ENCODE measurements at regions not wholly inside any gene's neighbourhood (a gene's known extent, or its start where the extent isn't known, plus 50 kb on each side); places are given as distances from the start of the nearest gene placed in this dataset.

DNA sequence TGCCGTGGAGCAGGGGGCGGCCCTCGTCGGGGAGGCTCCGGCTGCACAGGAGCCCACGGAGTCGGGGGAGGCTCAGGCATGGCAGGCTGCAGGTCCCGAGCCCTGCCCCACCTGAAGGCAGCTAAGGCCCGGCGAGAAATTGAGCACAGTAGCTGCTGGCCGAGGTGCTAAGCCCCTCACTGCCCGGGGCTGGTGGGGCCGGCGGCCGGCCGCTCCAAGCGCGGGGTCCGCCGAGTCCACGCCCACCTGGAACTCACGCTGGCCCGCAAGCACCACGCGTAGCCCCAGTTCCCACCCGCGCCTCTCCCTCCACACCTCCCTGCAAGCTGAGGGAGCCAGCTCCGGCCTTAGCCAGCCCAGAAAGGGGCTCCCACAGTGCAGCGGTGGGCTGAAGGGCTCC lies 589.4 kb downstream of the PPP4R3C start:
- TF ChIP-seq, protein P1, sequence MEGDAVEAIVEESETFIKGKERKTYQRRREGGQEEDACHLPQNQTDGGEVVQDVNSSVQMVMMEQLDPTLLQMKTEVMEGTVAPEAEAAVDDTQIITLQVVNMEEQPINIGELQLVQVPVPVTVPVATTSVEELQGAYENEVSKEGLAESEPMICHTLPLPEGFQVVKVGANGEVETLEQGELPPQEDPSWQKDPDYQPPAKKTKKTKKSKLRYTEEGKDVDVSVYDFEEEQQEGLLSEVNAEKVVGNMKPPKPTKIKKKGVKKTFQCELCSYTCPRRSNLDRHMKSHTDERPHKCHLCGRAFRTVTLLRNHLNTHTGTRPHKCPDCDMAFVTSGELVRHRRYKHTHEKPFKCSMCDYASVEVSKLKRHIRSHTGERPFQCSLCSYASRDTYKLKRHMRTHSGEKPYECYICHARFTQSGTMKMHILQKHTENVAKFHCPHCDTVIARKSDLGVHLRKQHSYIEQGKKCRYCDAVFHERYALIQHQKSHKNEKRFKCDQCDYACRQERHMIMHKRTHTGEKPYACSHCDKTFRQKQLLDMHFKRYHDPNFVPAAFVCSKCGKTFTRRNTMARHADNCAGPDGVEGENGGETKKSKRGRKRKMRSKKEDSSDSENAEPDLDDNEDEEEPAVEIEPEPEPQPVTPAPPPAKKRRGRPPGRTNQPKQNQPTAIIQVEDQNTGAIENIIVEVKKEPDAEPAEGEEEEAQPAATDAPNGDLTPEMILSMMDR (IDR thresholded peaks at IDR 0.05) = no peak
- Mint-ChIP-seq H3K9me3 (ENCODE audit: unreplicated experiment) (peaks cover 4% of the 10 kb centered on the region), H3K36me3 (ENCODE audit: unreplicated experiment) (no peaks in the 10 kb centered on the region), H3K4me1 (ENCODE audit: unreplicated experiment) (no peaks in the 10 kb centered on the region), H3K27me3 (ENCODE audit: unreplicated experiment) (no peaks in the 10 kb centered on the region), H3K4me3 (ENCODE audit: unreplicated experiment) (no peak overlapping the region), H3K27ac (ENCODE audit: unreplicated experiment) (no peak overlapping the region)
- DNase-seq (ENCODE audit: extremely low spot score, unreplicated experiment) = no peak

DNA sequence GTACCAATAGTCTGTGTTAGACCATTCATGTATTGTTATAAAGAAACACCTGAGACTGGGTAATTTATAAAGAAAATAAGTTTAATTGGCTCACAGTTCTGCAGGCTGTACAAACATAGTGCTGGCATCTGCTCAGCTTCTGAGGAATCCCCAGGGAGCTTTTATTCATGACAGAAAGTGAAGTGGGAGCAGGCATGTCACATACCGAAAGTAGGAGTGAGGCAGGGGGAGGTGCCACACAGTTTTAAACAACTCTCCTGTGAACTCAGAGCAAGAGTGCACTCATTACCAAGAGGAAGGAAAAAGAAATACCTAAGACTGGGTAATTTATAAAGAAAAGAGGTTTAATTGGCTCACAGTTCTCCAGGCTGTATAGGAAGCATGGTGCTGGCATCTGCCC lies 591.2 kb downstream of the PPP4R3C start:
- Mint-ChIP-seq H3K9me3 (ENCODE audit: unreplicated experiment) (peaks cover 4% of the 10 kb centered on the region), H3K4me1 (ENCODE audit: unreplicated experiment) (no peaks in the 10 kb centered on the region), H3K27me3 (ENCODE audit: unreplicated experiment) (no peaks in the 10 kb centered on the region), H3K27ac (ENCODE audit: unreplicated experiment) (no peak overlapping the region), H3K4me3 (ENCODE audit: unreplicated experiment) (no peak overlapping the region), H3K36me3 (ENCODE audit: unreplicated experiment) (no peaks in the 10 kb centered on the region)
- DNase-seq (ENCODE audit: extremely low spot score, unreplicated experiment) = no peak
- TF ChIP-seq, protein P1 (IDR thresholded peaks at IDR 0.05) = no peak

DNA sequence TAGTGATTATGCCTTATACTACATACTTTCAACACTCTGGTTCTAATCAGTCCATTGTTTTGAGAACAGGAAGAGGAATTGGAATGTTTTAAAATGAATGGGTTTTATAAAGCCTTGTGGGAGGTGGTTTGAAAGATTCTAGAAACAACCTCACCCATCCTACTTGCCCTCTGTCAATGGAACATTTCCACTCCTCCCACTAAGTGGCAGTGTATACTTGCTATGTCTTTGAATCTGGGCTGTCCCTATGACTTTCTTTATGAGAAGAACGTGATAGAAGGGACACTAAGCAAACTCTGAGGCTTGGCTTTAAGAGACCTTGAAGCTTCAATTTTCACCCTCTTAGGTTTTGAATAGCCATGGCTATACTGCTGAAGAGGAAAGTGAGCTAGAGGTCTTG lies 611.2 kb downstream of the PPP4R3C start:
- DNase-seq (ENCODE audit: extremely low spot score, unreplicated experiment) = no peak
- H3K27me3 Mint-ChIP-seq (ENCODE audit: unreplicated experiment) = no peaks in the 10 kb centered on the region
- no peak overlapping the region for H3K4me3 Mint-ChIP-seq (ENCODE audit: unreplicated experiment)
- H3K4me1 Mint-ChIP-seq (ENCODE audit: unreplicated experiment) = no peaks in the 10 kb centered on the region
- H3K36me3 Mint-ChIP-seq (ENCODE audit: unreplicated experiment) = no peaks in the 10 kb centered on the region
- no peak overlapping the region for H3K27ac Mint-ChIP-seq (ENCODE audit: unreplicated experiment)
- TF ChIP-seq, protein P1 (IDR thresholded peaks at IDR 0.05) = peak; percentile 19
- no peaks in the 10 kb centered on the region for H3K9me3 Mint-ChIP-seq (ENCODE audit: unreplicated experiment)

DNA sequence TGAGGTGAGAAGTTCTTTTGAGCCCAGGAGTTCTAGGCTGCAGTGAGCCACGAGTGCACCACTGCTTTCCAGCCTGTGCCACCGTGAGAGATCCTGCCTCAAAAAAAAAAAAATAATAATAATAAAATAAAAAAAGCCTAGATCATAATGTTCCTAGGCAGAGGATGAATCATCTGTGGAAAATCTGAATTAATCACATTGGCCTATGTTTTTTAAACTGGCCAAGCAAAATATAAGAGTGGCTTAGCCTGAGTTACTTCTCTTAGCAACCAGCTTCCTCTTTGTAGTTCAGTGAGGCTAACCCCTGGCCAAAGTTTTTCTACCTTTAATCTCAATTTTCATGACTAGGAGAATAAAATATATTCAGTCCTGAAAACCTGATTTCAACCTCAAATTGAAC lies 614.6 kb downstream of the PPP4R3C start:
- Mint-ChIP-seq H3K4me3 (ENCODE audit: unreplicated experiment) (no peak overlapping the region), H3K27me3 (ENCODE audit: unreplicated experiment) (no peaks in the 10 kb centered on the region), H3K36me3 (ENCODE audit: unreplicated experiment) (no peaks in the 10 kb centered on the region), H3K27ac (ENCODE audit: unreplicated experiment) (no peak overlapping the region), H3K4me1 (ENCODE audit: unreplicated experiment) (no peaks in the 10 kb centered on the region), H3K9me3 (ENCODE audit: unreplicated experiment) (no peaks in the 10 kb centered on the region)
- no peak for DNase-seq (ENCODE audit: extremely low spot score, unreplicated experiment)
- TF ChIP-seq, protein P1 (IDR thresholded peaks at IDR 0.05) = no peak

DNA sequence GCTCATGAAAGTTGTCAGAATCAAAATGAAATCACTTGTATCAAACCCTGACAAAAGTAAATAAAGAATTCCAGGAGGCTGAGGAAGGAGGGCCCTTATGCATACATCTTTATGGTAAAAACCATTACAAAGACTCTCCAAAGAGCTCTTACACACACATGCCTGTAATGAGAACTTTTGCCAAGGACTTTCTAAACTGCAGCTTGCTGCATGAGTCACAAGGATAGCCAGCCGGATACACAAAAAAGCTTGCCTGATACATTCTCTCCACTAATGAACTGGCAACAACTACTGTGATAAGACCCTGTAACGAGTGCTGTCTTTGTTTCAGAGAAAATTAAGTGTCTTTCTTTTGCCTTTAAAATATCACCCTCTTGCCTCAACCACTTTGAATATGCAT lies 618.1 kb downstream of the PPP4R3C start:
- Mint-ChIP-seq H3K4me1 (ENCODE audit: unreplicated experiment) (no peaks in the 10 kb centered on the region), H3K4me3 (ENCODE audit: unreplicated experiment) (no peak overlapping the region), H3K27ac (ENCODE audit: unreplicated experiment) (no peak overlapping the region), H3K36me3 (ENCODE audit: unreplicated experiment) (no peaks in the 10 kb centered on the region), H3K27me3 (ENCODE audit: unreplicated experiment) (no peaks in the 10 kb centered on the region), H3K9me3 (ENCODE audit: unreplicated experiment) (no peaks in the 10 kb centered on the region)
- TF ChIP-seq, protein P1 (IDR thresholded peaks at IDR 0.05) = no peak
- DNase-seq (ENCODE audit: extremely low spot score, unreplicated experiment) = no peak

All from osteocyte (in vitro differentiated cells).